HG03442 (cell line): ENCODE measurements at regions not wholly inside any gene's neighbourhood (a gene's known extent, or its start where the extent isn't known, plus 50 kb on each side); places are given as distances from the start of the nearest gene placed in this dataset.

ENCODE experiments used
- ATAC-seq: cut with Tn5 transposase; IDR thresholded peaks from one replicate; pipeline ENCODE4 v1.9.1; 2021; ENCODE audit warnings: mild to moderate bottlenecking, moderate library complexity; ENCODE audit not compliant: unreplicated experiment

DNA sequence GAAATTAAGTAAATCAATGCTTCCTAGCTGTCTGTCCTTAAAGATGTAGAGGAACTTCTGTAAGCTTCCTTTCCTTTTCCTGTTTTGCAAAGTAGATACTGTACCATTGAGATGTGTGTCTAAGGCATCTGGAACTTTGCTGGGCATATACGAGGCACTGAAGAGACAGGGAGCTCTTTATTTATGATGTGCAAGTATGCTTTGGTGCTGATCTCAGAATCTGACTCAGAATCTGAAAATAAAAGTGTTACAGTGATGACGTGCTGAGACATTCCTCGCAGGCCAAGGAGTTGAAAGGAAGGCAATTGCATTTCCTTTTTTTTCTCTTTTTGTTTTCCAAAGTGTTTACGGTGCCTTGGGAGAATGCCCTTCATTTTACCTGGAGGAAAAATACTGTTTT lies 230.9 kb upstream of the RGPD4 start:
- ATAC-seq, result no peak

DNA sequence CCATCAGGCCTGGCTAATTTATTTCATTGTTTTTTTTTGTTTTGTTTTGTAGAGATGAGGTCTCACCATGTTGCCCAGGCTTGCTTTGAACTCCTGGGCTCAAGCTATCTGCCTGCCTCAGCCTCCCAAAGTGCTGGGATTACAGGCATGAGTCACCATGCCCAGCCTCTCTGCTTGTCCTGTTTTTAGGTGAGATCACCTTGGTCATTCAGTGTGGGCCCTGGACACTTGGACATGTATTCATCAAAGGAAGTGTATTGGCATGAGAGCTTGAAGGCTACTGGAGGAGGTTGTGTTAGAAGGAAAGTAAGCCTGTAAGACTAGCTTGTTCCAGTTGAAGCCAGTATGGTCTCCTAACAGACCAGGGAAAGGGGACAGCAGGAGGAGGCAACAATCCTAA lies 229.2 kb upstream of the RGPD4 start:
- ATAC-seq, result no peak

- ATAC-seq, result no peak
Measured at GRCh38 chr2:107602801-107603200, 223.9 kb upstream of the RGPD4 start.

- no peak for ATAC-seq
Measured at GRCh38 chr2:107607054-107607453, 219.6 kb upstream of the RGPD4 start.

DNA sequence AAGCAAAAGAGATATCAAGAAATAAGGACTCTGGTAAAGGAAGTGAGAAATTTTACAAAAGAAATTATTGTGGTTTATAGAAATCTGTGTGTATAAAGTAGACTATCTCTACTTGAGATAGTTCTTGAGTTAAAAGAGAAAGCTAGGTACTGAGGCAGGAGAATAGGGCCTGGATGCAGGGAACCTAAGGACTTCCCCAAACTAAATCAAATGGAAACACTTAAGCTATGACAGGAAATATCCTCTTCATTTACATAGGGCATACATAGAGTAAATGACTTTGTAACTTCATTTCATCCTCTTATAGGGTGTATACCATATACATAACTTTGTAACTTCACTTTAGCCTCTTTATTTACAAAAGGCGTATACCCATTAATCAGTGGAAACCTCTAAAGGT lies 219.2 kb upstream of the RGPD4 start:
- no peak for ATAC-seq

- ATAC-seq, result no peak
Measured at GRCh38 chr2:107615039-107615438, 211.7 kb upstream of the RGPD4 start.

DNA sequence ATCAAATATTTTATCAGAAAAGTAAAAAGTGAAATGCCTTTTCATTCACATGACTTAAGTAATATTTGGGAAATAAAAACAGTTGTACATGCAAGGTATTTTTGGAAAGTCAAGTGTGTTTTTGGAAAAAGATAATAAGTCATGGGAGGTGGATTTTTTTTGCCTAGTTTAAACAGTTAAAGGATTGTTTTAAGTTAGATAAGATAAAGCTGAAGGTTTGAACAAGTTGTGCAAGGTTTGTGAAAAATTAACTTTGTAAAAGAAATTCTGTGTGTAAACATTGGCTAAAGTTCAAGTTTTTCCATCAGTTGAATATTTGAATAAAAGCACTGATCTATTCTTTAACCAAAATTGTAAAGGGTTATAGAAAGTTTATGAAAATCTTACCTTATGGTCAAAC lies 207.9 kb upstream of the RGPD4 start:
- ATAC-seq, result no peak

- no peak for ATAC-seq
Measured at GRCh38 chr2:107621186-107622165, 205.2 kb upstream of the RGPD4 start.

DNA sequence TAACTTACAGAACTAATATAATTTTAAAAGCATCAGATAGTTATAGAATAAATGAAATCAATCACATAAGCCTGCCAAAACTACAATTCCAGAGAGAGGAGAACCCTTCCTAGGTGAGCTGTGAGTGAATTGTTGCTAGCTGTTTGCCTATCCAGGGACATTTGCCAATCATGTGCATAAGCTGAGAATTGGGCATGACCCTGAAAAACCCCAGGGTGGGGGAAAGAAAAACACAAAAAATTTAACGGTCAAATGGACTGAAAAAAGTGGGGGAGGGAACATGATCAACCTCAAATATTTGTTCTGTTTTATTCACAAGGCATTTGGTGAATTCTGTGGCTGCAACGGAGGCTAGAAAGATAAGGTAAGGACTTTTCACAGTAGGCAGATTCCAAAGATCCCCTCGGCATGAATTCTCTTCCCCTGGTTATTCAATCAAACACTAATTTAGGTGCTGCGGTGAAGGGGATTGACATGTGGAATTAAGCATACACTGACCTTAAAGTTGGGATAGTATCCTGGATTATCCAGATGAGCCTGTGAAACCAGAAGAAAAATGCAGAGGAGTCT lies 203.9 kb upstream of the RGPD4 start:
- no peak for ATAC-seq

GRCh38 chr2:107625982-107626381 lies 200.7 kb upstream of the RGPD4 start:
- ATAC-seq, result no peak

DNA sequence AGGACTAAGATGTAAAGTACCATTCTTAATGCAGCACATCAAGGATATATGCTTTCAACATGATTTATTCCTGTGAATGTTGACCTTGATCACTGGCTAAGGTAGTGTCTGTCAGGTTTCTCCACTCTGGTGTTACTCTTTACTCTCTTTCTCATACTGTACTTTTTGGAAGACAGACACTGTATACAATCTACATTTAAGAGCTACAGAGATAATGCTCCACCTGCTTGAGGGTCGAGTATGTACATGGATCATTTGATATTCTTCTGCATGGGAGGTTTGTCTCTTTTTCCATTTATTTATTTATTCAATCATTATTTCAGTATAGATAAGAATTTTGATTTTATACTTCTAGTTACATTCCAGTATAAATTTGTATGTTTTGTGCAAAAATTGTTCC lies 199.5 kb upstream of the RGPD4 start:
- no peak for ATAC-seq

- no peak for ATAC-seq
Measured at GRCh38 chr2:107627926-107628325, 198.8 kb upstream of the RGPD4 start.

GRCh38 chr2:107633580-107634147 lies 193.0 kb upstream of the RGPD4 start:
- no peak for ATAC-seq

- ATAC-seq, result no peak
Measured at GRCh38 chr2:107634172-107634571, 192.5 kb upstream of the RGPD4 start.

DNA sequence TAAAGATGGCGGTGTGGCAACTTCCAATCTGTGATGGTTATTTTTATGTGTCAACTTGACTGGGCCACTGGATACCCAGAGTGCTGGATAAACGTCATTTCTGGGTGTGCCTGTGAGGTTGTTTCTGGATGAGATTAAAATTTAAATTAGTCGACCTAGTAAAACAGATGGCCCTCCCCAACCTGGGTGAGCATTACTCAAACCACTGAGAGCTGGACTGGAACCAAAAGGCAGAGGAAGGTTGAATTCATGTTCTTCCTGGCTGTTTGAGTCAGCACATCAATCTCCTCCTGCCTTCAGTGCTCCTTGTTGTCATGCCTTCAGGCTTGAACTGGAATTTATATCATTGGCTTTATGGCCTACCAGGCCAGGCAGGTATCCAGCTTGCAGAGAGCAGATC lies 190.8 kb upstream of the RGPD4 start:
- no peak for ATAC-seq

DNA sequence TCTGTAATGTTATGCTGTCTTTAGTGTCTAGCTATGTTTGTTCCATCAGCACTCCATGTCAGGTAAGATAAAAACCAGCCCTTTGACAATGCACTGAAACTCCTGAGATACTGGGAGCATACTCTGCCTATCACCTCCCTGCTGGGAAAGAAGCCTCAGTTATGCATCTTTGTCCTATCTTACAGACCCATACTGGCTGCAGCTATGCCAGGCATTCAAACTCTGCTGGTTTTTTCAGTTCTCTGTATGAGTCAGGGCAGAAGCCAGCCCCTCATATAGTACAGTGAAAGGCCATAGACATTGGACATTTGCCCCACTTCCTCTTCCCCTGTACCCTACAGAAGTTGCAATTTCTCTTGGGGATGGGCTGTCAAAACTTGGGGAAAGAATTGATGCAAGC lies 181.1 kb upstream of the RGPD4 start:
- no peak for ATAC-seq

DNA sequence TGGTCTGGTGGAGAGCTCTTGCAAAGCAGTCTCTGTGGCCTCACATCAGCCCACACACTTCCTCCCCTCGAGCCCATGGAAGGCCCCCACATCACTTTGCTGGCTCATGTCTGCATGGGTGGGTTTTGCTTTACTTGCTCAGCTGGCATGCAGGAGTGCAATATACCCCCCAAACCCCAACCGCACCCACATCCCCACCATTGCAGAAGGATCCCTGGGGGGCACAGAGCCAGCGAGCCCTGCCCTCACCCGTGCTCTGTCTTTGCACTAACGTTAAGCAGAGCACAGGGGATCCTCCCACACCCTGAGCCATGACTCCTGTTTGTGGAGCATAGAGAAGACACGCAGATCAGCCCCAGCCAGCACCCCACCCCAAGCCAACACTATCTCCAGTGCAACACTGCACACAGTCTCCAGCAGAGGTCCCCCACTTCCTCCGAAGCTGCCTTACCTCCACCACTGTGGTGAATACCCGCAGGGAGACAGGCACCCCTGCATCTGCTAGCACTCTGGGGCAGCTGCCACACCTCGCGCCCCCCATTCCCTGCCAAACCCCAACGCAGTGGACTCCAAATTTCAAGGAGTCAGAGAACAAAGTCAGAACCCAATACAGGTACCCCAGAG lies 177.8 kb upstream of the RGPD4 start:
- ATAC-seq, result no peak

DNA sequence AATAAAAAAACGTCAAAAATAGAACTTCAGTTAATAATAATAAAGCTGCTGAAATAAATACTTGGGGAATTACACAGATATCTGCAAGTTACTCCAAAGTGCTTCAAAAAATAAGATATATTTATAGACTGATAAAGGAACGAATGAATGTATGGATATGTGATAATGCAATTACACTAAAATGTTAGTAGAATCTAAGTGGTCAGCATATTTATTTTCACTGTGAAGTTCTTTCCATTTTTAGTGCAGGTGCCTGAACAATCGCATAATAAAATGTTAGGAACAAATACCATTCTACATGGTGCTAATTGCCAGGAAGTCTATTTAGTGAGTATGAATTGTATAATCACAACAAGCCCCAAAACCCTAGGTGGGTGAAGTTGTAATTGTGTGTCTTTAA lies 169.6 kb upstream of the RGPD4 start:
- no peak for ATAC-seq

DNA sequence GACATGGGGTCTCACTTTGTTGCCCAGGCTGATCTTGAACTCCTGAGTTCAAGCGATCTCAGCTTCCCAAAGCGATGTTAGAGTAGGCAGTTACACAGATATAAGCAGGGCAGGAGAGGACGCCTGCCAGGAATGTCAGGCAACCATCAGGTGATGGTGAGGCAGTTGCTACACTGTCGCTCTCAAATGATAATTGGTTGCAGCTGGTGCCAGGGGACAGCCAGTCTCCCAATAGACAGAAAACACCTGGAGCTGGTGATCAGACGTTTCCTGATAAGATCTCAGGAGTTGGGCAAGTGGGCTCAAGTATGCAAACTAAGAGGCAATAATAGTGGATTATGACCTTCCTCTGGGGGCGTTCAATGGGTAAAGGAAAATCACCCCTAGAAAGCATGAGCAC lies 163.1 kb upstream of the RGPD4 start:
- ATAC-seq, result no peak

DNA sequence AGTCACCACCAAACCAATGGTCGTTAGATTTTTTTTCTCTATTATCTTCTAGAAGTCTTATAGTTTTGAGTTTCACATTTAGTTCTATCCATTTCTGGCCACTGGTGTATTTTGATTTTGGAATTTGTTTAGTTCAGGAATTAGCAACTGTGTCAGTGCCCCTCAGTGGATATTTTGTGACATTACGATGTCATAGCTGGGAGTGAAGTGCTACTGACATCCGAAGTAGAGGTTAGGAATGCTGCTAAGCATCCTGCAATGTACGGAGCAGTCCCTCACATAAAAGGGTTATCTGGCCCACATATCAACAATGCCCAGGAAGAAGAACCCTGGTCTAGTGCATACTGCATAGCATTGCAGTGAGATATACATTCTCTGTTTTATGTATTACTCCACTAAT lies 157.4 kb upstream of the RGPD4 start:
- no peak for ATAC-seq

GRCh38 chr2:107681936-107682335 lies 144.8 kb upstream of the RGPD4 start:
- ATAC-seq, result no peak

DNA sequence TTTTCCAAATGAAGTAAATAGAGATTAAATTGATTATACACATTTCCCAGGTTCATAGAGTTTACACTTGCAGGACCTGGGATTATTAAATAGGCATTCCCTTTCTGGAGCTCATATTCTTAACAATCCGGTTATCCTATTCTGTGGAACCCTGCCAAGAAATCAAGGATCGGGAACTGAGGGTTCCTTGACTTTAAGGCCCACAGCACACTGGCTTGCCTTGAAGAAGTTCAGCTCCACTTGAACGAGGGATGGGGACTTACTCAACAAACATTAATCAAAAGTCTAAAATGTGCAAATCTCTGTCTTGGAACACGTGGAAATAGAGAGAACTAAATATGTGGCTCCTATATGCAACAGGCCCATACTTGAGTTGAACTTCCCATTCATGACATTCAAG lies 142.3 kb upstream of the RGPD4 start:
- no peak for ATAC-seq
